Gastrocnemius medialis (tissue), 4 donors: ENCODE measurements at regions not wholly inside any gene's neighbourhood (a gene's known extent, or its start where the extent isn't known, plus 50 kb on each side); places are given as distances from the start of the nearest gene placed in this dataset.
"Not testable (repeated sequence)": the region's sequence is repeated elsewhere in the genome, so short reads cannot be mapped to it uniquely, and the experiment has no call there.

ENCODE experiments used
- ATAC-seq, 2 donors: fragments of 150-250 bp; one replicate each; pipeline ENCODE4 v1.9.1; 2016
- DNase-seq, 2 donors: peaks; one replicate each; pipeline ENCODE4 v3.0.0-alpha.2; 2019
- H3K27ac ChIP-seq, 4 donors: fragments of 200-600 bp; sonication (generic); 1 replicate in 1 of 4; 2 replicates in 3 of 4; pipeline ENCODE4 v1.5.1; 2016 to 2018; ENCODE audit warnings: mild to moderate bottlenecking in 2 of 4, moderate library complexity in 1 of 4
- H3K27me3 ChIP-seq, 3 donors: fragments of 200-600 bp; sonication (generic) in 2 of 3; 1 replicate in 1 of 3; 2 replicates in 2 of 3; pipeline versions ENCODE4 v1.5.1 to v1.6.0; 2016 to 2019; ENCODE audit warnings: mild to moderate bottlenecking in 1 of 3, moderate library complexity in 1 of 3
- H3K36me3 ChIP-seq, 2 donors: fragments of 200-600 bp; sonication (generic) in 1 of 2; one replicate each; pipeline ENCODE4 v1.5.1; 2017 to 2018
- H3K4me1 ChIP-seq, 2 donors: fragments of 200-600 bp; sonication (generic) in 1 of 2; one replicate each; pipeline ENCODE4 v1.5.1; 2016 to 2017; ENCODE audit warnings: mild to moderate bottlenecking in 2 of 2
- H3K4me3 ChIP-seq, 4 donors: fragments of 200-600 bp; sonication (generic) in 3 of 4; 1 replicate in 1 of 4; 2 replicates in 3 of 4; pipeline ENCODE4 v1.5.1; 2016 to 2019; ENCODE audit warnings: mild to moderate bottlenecking in 2 of 4
- H3K9me3 ChIP-seq, 3 donors: fragments of 200-600 bp; sonication (generic) in 2 of 3; 1 replicate in 1 of 3; 2 replicates in 2 of 3; pipeline ENCODE4 v1.5.1; 2016 to 2019
- POLR2A ChIP-seq, 2 donors: fragments of 450-650 bp; IDR thresholded peaks; one replicate each; pipeline ENCODE4 v1.6.1; 2017; ENCODE audit warnings: antibody characterized with exemption in 2 of 2, mild to moderate bottlenecking in 2 of 2, moderate library complexity in 2 of 2
- in situ Hi-C, 4 donors: fragments of 200-750 bp; cut with MboI; loops; one replicate each; pipeline versions ENCODE4 v1.15.0 to v1.8.0; 2017; ENCODE audit warnings: low sequenced_read_pairs in 4 of 4
- intact Hi-C: fragments of 100-400 bp; cut with DNase I; formaldehyde crosslinking; loops from one replicate; pipeline ENCODE4 v1.15.1; 2023; ENCODE audit warnings: low total_unique reads
- TF ChIP-seq, protein P1 (sequence below), 5 experiments: fragments of 450-650 bp in 3 of 5; fragments of 200-600 bp in 2 of 5; sonication (generic) in 2 of 5; IDR thresholded peaks in 4 of 5; conservative IDR thresholded peaks in 1 of 5; 1 replicate in 4 of 5; 2 replicates in 1 of 5; pipeline ENCODE4 v1.5.1; 2016 to 2019; ENCODE audit warnings: antibody characterized with exemption in 5 of 5, mild to moderate bottlenecking in 3 of 5, moderate library complexity in 3 of 5

GRCh38 chr12:91718326-91718725 is 427.3 kb downstream of the BTG1 start:
- DNase-seq: no peak
- no peak for TF ChIP-seq POLR2A (IDR thresholded peaks at IDR 0.05)
- TF ChIP-seq, protein P1, sequence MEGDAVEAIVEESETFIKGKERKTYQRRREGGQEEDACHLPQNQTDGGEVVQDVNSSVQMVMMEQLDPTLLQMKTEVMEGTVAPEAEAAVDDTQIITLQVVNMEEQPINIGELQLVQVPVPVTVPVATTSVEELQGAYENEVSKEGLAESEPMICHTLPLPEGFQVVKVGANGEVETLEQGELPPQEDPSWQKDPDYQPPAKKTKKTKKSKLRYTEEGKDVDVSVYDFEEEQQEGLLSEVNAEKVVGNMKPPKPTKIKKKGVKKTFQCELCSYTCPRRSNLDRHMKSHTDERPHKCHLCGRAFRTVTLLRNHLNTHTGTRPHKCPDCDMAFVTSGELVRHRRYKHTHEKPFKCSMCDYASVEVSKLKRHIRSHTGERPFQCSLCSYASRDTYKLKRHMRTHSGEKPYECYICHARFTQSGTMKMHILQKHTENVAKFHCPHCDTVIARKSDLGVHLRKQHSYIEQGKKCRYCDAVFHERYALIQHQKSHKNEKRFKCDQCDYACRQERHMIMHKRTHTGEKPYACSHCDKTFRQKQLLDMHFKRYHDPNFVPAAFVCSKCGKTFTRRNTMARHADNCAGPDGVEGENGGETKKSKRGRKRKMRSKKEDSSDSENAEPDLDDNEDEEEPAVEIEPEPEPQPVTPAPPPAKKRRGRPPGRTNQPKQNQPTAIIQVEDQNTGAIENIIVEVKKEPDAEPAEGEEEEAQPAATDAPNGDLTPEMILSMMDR (IDR thresholded peaks at IDR 0.05 in 4 of 5, conservative IDR thresholded peaks at IDR 0.05 in 1 of 5): no peak

DNA sequence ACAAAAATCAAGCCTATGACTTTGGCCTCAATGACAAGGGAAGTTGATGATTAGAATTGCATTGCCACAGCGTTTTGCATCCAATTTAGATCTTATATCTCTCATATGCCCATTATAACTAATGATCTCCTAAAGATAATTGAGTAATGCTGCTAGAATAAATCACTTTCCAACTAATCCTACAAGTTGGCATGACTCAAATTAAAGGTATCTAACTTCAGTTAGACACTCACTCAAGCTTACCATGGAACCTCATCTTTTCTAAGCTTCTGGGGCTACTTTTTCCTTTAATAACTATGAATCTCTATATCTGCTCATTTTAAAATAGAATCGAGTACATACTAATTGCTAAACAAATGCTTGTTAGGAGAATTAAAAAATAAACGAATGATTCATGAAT is 427.8 kb downstream of the BTG1 start:
- H3K27me3 ChIP-seq: no peaks in the 10 kb centered on the region
- no peaks in the 10 kb centered on the region for H3K4me1 ChIP-seq
- in situ Hi-C loops (no loop called here), intact Hi-C loops (no loop called here)
- no peaks in the 10 kb centered on the region for H3K9me3 ChIP-seq
- H3K27ac ChIP-seq: no peak overlapping the region
- H3K4me3 ChIP-seq: no peak overlapping the region
- H3K36me3 ChIP-seq: no peaks in the 10 kb centered on the region
- ATAC-seq (no peak), DNase-seq (no peak)
- TF ChIP-seq POLR2A (IDR thresholded peaks at IDR 0.05): no peak
- TF ChIP-seq, protein P1 (IDR thresholded peaks at IDR 0.05 in 4 of 5, conservative IDR thresholded peaks at IDR 0.05 in 1 of 5): no peak

More at GRCh38 chr12:91718326-91718725, 427.3 kb downstream of the BTG1 start:
- no peak for ATAC-seq
- no peaks in the 10 kb centered on the region for H3K27me3 ChIP-seq
- H3K4me1 ChIP-seq: no peaks in the 10 kb centered on the region
- in situ Hi-C loops: no loop called here
- no peak overlapping the region for H3K4me3 ChIP-seq
- intact Hi-C loops: no loop called here
- H3K9me3 ChIP-seq: no peaks in the 10 kb centered on the region
- H3K27ac ChIP-seq: no peak overlapping the region
- no peaks in the 10 kb centered on the region for H3K36me3 ChIP-seq

DNA sequence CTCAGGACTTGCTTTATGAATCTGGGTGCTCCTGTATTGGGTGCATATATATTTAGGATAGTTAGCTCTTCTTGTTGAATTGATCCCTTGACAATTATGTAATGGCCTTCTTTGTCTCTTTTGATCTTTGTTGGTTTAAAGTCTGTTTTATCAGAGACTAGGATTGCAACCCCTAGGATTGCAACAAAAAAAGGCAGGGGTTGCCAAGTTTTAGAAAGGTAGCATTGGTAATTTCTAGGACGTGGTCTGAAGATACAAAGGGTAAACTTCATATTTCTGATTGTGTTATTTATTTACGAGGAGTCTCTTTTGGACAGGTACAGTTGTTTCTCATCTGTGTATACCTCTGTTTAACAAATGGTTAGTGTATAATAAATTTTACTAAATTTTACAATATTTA is 433.7 kb downstream of the BTG1 start:
- H3K27me3 ChIP-seq, H3K4me3 ChIP-seq, H3K27ac ChIP-seq, intact Hi-C loops, DNase-seq, H3K36me3 ChIP-seq, ATAC-seq, H3K4me1 ChIP-seq, H3K9me3 ChIP-seq, in situ Hi-C loops: not testable (repeated sequence)

GRCh38 chr12:91706466-91706865 is 439.2 kb downstream of the BTG1 start:
- intact Hi-C loops: no loop called here
- DNase-seq (no peak), ATAC-seq (no peak)
- TF ChIP-seq POLR2A (IDR thresholded peaks at IDR 0.05): no peak
- TF ChIP-seq, protein P1 (IDR thresholded peaks at IDR 0.05 in 4 of 5, conservative IDR thresholded peaks at IDR 0.05 in 1 of 5): no peak
- in situ Hi-C loops: no loop called here
- H3K9me3 ChIP-seq: no peaks in the 10 kb centered on the region
- no peaks in the 10 kb centered on the region for H3K4me1 ChIP-seq
- no peaks in the 10 kb centered on the region for H3K36me3 ChIP-seq
- H3K27me3 ChIP-seq: no peaks in the 10 kb centered on the region
- H3K4me3 ChIP-seq: no peak overlapping the region
- H3K27ac ChIP-seq: no peak overlapping the region

DNA sequence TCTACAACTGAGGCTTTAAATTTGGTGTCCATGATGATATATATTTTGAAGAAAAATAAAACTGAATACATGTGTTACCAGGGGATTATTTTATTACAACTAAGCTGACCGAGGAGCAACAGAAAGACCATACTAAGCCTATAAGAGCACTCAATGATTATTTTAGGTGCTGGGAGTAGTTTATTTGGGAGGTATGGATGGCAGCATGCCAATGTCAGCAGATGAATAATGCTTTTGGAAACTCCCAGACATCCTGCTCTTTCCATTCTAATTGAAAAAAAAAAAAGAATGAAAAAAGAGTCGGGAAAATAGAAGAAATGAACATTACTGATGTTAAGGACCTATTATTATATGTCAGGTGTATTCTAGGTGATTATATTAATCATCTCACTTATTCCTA is 441.2 kb downstream of the BTG1 start:
- ATAC-seq (no peak), DNase-seq (no peak)
- in situ Hi-C loops (no loop called here), intact Hi-C loops (no loop called here)
- Histone ChIP-seq H3K36me3 (no peaks in the 10 kb centered on the region), H3K27me3 (no peaks in the 10 kb centered on the region), H3K4me1 (no peaks in the 10 kb centered on the region), H3K4me3 (no peak overlapping the region), H3K9me3 (no peaks in the 10 kb centered on the region), H3K27ac (no peak overlapping the region)
- TF ChIP-seq POLR2A (IDR thresholded peaks at IDR 0.05): no peak
- TF ChIP-seq, protein P1 (IDR thresholded peaks at IDR 0.05 in 4 of 5, conservative IDR thresholded peaks at IDR 0.05 in 1 of 5): no peak
